ENCODE measurements at regions not wholly inside any gene's neighbourhood (a gene's known extent, or its start where the extent isn't known, plus 50 kb on each side); places are given as distances from the start of the nearest gene placed in this dataset.

GRCh38 chr21:34215911-34216717, 142.7 kb downstream of the MRPS6 start:
- Mint-ChIP-seq H3K27ac (no peak overlapping the region), H3K4me3 (no peak overlapping the region), H3K27me3 (ENCODE audit: low read depth) (no peaks in the 10 kb centered on the region), H3K4me1 (peaks cover 4% of the 10 kb centered on the region), H3K36me3 (peaks cover 14% of the 10 kb centered on the region), H3K9me3 (peaks cover 12% of the 10 kb centered on the region)
- no peak for TF ChIP-seq CTCF (IDR thresholded peaks at IDR 0.05; ENCODE audit: unreplicated experiment)
- no peak for DNase-seq (ENCODE audit: low spot score in 2 of 2, unreplicated experiment in 2 of 2)

DNA sequence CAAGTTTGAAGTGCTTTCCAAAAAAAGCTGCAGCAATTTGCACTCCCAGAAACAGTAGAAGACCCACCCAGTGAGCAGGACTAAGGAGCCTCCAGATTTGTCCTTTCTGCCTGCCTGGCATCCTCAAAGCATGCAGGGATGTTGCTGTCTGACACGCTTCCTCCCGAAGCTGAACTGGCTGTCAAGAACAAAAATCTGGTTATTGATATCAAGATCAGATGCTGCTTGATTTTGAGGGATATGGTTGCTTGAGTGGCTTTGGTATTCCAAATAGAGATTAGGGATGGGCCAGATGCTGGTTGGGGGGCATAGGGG, 143.3 kb downstream of the MRPS6 start:
- no peak overlapping the region for H3K4me3 Mint-ChIP-seq
- H3K36me3 Mint-ChIP-seq = peaks cover 16% of the 10 kb centered on the region
- H3K4me1 Mint-ChIP-seq = peaks cover 4% of the 10 kb centered on the region
- DNase-seq (ENCODE audit: low spot score in 2 of 2, unreplicated experiment in 2 of 2) = no peak
- no peaks in the 10 kb centered on the region for H3K27me3 Mint-ChIP-seq (ENCODE audit: low read depth)
- peaks cover 12% of the 10 kb centered on the region for H3K9me3 Mint-ChIP-seq
- no peak for TF ChIP-seq CTCF (IDR thresholded peaks at IDR 0.05; ENCODE audit: unreplicated experiment)
- no peak overlapping the region for H3K27ac Mint-ChIP-seq

DNA sequence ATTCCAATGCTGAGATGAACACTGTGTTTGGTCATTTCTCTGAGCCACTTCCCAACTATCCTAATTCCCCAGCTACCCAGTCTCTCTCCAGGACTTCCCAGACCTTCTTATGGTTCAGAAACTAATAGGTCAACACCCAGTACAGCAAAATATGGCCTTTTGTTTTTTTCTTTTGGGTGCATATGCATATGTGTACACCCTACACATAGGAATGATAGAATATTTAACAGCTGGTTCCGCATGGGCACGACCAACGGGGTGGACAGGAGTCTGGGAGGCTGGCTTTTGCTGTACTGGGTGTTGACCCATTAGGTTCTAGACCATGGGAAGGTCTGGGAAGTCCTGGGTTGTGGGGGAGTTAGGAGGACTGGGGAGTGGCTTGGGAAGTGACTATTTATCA, 143.9 kb downstream of the MRPS6 start:
- no peak overlapping the region for H3K4me3 Mint-ChIP-seq
- H3K27ac Mint-ChIP-seq = no peak overlapping the region
- no peaks in the 10 kb centered on the region for H3K27me3 Mint-ChIP-seq (ENCODE audit: low read depth)
- no peak for DNase-seq (ENCODE audit: low spot score in 2 of 2, unreplicated experiment in 2 of 2)
- H3K4me1 Mint-ChIP-seq = peaks cover 4% of the 10 kb centered on the region
- H3K36me3 Mint-ChIP-seq = peaks cover 17% of the 10 kb centered on the region
- H3K9me3 Mint-ChIP-seq = peaks cover 12% of the 10 kb centered on the region
- no peak for TF ChIP-seq CTCF (IDR thresholded peaks at IDR 0.05; ENCODE audit: unreplicated experiment)

DNA sequence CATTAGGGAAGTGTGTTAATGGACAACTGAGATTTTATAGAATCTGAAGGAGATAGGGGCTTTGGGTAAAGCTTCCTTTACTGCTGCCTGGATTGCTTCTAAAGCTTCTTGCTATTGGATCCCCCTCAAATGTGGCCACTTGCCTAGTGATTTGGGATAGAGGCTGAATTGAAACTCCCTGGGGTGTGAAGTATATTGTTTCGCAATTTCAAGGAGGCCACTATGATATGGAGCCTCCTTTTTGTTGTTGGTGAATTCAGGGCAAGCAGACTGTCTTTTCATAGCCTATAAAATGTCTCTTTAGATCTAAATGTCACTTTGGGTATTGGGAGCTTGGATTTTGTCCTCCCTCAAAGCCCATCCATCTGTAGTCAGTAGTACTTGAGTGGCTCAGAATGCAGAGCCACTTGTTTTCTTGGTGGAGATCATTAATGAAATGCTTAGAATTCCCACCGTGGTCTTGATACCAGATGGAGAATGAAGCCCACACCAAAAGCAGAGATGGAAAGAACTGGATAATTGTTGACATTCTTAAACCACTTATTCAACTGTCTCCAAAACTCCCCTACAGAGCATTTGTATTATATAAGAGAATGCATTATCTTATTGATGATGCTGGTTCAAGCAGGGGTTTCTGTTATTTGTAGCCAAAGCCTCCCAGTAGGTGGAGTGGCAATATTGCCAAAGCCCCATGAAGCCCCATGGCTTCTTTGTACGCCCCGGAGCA, 144.3 kb upstream of the KCNE2 start:
- Mint-ChIP-seq H3K27ac (no peak overlapping the region), H3K36me3 (peaks cover 12% of the 10 kb centered on the region), H3K4me1 (peaks cover 4% of the 10 kb centered on the region), H3K9me3 (peaks cover 6% of the 10 kb centered on the region), H3K4me3 (no peak overlapping the region), H3K27me3 (ENCODE audit: low read depth) (no peaks in the 10 kb centered on the region)
- no peak for DNase-seq (ENCODE audit: low spot score in 2 of 2, unreplicated experiment in 2 of 2)
- TF ChIP-seq CTCF (IDR thresholded peaks at IDR 0.05; ENCODE audit: unreplicated experiment) = no peak

GRCh38 chr21:34220556-34221195, 143.1 kb upstream of the KCNE2 start:
- peaks cover 4% of the 10 kb centered on the region for H3K4me1 Mint-ChIP-seq
- H3K9me3 Mint-ChIP-seq = no peaks in the 10 kb centered on the region
- no peaks in the 10 kb centered on the region for H3K27me3 Mint-ChIP-seq (ENCODE audit: low read depth)
- peaks cover 5% of the 10 kb centered on the region for H3K36me3 Mint-ChIP-seq
- no peak for DNase-seq (ENCODE audit: low spot score in 2 of 2, unreplicated experiment in 2 of 2)
- H3K4me3 Mint-ChIP-seq = no peak overlapping the region
- no peak overlapping the region for H3K27ac Mint-ChIP-seq
- no peak for TF ChIP-seq CTCF (IDR thresholded peaks at IDR 0.05; ENCODE audit: unreplicated experiment)

All from mesothelial cell of epicardium (in vitro differentiated cells).